CD4-positive, alpha-beta T cell treated with Interleukin-15 for 4 hours (primary cell): ENCODE measurements at regions not wholly inside any gene's neighbourhood (a gene's known extent, or its start where the extent isn't known, plus 50 kb on each side); places are given as distances from the start of the nearest gene placed in this dataset.
"Not testable (repeated sequence)": the region's sequence is repeated elsewhere in the genome, so short reads cannot be mapped to it uniquely, and the experiment has no call there.

Experiments used
- DNase-seq: peaks from one replicate; pipeline ENCODE4 v3.0.0-alpha.2; 2020; ENCODE audit warnings: low spot score

- not testable (repeated sequence) for DNase-seq
These were observed 109.7 kb upstream of the ZNG1E start for GRCh38 chr9:65566018-65566417.

GRCh38 chr9:65519018-65519417 lies 156.7 kb upstream of the ZNG1E start:
- not testable (repeated sequence) for DNase-seq

DNA sequence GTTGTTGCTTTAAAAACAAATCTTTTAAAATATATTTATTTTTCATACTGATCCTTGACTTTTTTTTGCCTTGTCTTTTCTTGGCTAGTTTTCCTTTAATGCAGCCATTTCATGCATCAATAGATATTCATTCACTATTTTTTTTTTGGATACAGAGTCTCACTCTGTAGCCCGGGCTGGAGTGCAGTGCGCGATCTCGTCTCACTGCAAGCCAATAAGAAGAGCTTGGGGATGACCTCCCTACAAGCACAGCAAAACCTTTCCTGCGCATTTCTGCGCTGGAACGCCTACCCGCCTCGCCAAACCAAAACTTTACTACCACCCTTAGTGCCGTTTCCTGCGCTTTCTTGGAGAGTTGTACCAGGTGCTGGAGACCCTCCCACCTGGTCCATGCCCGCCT lies 161.3 kb upstream of the ZNG1E start:
- not testable (repeated sequence) for DNase-seq

- not testable (repeated sequence) for DNase-seq
These were observed 167.8 kb upstream of the ZNG1E start for GRCh38 chr9:65507897-65508296.

GRCh38 chr9:65504686-65505085 lies 171.0 kb upstream of the ZNG1E start:
- not testable (repeated sequence) for DNase-seq

DNA sequence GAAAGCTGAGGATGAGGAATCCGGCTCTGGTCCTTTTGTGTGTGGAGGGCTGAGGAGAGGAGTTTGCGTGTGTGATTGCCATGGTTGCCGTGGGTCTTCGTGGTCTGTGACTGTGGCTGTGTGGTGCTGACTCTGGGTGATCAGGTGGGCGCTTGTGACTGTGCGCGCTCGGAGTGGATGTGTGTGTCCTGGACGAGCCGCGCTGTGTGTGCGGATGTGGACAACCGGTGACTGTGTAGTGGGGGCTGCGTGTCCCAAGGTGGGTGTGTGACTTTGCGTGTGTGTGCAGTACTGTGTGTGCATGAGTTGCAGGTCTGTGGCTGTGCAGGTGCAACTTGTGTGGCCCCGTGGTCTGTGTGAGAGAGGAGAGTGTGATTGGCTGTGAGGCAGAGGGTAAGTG lies 172.0 kb upstream of the ZNG1E start:
- DNase-seq: not testable (repeated sequence)

GRCh38 chr9:65482890-65483289 lies 192.8 kb upstream of the ZNG1E start:
- not testable (repeated sequence) for DNase-seq

DNA sequence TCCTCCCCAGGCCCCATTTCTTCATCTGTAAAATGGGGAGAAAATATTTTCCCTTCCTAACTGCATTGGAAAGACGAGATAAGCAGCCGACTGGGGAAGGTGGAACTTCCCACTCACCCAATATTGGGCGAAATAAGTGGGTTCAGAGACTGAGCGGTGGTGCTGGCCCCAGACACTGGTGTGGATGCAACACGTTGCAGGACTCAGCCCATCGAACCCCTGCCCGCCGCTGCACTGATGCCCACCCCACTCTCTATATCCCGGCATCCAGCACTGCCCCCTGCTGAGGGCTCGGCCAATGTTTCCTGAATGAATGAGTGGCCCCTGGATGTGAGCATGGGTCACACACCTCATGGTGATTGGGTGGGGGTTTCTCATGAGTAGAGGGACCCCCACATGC lies 194.4 kb upstream of the ZNG1E start:
- not testable (repeated sequence) for DNase-seq

GRCh38 chr9:65474891-65475290 lies 189.9 kb upstream of the FOXD4L5 start:
- not testable (repeated sequence) for DNase-seq

- DNase-seq: not testable (repeated sequence)
These were observed 188.2 kb upstream of the FOXD4L5 start for GRCh38 chr9:65473059-65473822.

GRCh38 chr9:65471106-65471505 lies 186.1 kb upstream of the FOXD4L5 start:
- not testable (repeated sequence) for DNase-seq

DNA sequence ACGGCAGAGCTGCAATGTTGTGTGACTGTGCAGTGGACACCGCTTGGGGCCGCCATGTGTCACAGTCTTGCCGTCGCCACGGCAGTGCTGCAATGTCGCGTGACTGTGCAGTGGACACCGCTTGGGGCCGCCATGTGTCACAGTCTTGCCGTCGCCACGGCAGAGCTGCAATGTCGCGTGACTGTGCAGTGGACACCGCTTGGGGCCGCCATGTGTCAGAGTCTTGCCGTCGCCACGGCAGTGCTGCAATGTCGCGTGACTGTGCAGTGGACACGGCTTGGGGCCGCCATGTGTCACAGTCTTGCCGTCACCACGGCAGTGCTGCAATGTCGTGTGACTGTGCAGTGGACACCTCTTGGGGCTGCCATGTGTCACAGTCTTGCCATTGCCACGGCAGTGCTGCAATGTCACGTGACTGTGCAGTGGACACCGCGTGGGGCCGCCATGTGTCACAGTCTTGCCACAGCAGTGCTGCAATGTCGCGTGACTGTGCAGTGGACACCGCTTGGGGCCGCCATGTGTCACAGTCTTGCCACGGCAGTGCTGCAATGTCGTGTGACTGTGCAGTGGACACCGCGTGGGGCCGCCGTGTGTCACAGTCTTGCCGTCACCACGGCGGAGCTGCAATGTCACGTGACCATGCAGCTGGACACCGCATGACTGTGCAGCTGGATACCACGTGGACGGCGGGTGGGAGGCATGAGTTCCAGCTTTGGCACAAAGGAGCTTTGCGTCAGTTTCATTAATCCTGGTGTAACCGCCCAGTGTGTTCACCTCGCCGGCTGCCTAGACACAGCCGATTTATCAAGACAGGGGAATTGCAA lies 182.1 kb upstream of the FOXD4L5 start:
- DNase-seq: not testable (repeated sequence)

- DNase-seq: not testable (repeated sequence)
These were observed 180.4 kb upstream of the FOXD4L5 start for GRCh38 chr9:65465246-65465895.

DNA sequence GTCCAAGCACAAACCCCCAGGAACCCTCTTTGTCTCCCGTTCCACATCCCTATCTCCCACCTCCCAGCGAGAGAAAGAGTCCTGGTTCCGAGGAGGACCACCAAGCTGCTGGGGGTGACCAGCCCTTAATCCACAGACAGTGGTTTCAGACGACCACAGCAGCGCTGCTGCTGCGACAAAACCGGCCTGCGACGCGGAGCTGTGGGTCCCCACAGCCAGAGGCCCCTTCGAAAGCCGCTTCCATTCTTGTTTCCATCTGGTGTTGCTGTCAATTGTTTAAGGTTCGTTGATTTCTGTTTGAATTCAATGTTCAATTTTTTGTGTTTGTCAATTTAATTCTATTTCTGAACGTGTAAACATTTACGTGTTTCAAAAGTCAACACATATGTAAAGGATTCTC lies 177.5 kb upstream of the FOXD4L5 start:
- DNase-seq: not testable (repeated sequence)

GRCh38 chr9:65459756-65460320 lies 174.8 kb upstream of the FOXD4L5 start:
- DNase-seq: no peak

GRCh38 chr9:65458992-65459391 lies 174.0 kb upstream of the FOXD4L5 start:
- DNase-seq: no peak

- no peak for DNase-seq
These were observed 173.5 kb upstream of the FOXD4L5 start for GRCh38 chr9:65458465-65458864.

- not testable (repeated sequence) for DNase-seq
These were observed 172.0 kb upstream of the FOXD4L5 start for GRCh38 chr9:65456991-65457390.

- not testable (repeated sequence) for DNase-seq
These were observed 171.0 kb upstream of the FOXD4L5 start for GRCh38 chr9:65455751-65456647.

- DNase-seq: not testable (repeated sequence)
These were observed 170.1 kb upstream of the FOXD4L5 start for GRCh38 chr9:65455136-65455535.

DNA sequence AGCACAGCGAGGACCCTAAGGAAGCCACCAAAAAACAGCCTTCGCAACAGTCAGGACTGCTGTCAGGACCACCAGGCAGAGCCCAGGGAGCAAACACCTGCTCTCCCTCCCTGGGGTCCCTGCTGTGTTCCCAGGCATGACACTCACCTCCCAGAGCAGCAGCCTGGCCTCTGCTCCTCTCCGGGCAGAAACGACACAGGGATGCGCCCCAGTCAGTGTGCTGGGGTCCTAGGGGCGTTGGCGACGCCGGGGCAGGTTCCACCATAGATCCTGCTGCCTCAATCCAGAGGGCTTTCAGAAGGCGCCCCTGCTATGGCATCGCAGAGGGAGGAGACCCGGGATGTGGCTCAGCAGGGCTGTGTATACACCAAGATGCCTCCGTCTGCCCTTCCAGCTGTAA lies 169.7 kb upstream of the FOXD4L5 start:
- DNase-seq: not testable (repeated sequence)
